HepG2 (cell line): ENCODE measurements at regions not wholly inside any gene's neighbourhood (a gene's known extent, or its start where the extent isn't known, plus 50 kb on each side); places are given as distances from the start of the nearest gene placed in this dataset.

Source experiments
- ARNT2 ChIP-seq: sonication (generic); formaldehyde crosslinking; IDR thresholded peaks from 2 replicates; pipeline ENCODE4 v1.8.0; 2022; ENCODE audit warnings: mild to moderate bottlenecking, low read depth, missing genetic modification reagents, moderate library complexity
- CCDC6 ChIP-seq: sonication (generic); formaldehyde crosslinking; IDR thresholded peaks from 2 replicates; pipeline ENCODE4 v1.8.1; 2022; ENCODE audit warnings: mild to moderate bottlenecking, missing genetic modification reagents, moderate library complexity
- DMTF1 ChIP-seq: sonication (generic); formaldehyde crosslinking; IDR thresholded peaks from 2 replicates; pipeline ENCODE4 v1.4.0; 2020; ENCODE audit warnings: mild to moderate bottlenecking, missing genetic modification reagents
- DPF2 ChIP-seq: sonication (generic); formaldehyde crosslinking; IDR thresholded peaks from 2 replicates; pipeline ENCODE4 v1.4.0; 2020; ENCODE audit warnings: mild to moderate bottlenecking, low read depth, missing genetic modification reagents, borderline replicate concordance
- FOXP4 ChIP-seq: sonication (generic); formaldehyde crosslinking; IDR thresholded peaks from 2 replicates; pipeline ENCODE4 v1.4.0; 2020; ENCODE audit warnings: missing genetic modification reagents
- GFI1 ChIP-seq: sonication (generic); formaldehyde crosslinking; IDR thresholded peaks from 2 replicates; pipeline ENCODE4 v1.5.0; 2020; ENCODE audit warnings: missing genetic modification reagents, mild to moderate bottlenecking, borderline replicate concordance
- HMGXB4 ChIP-seq, 2 experiments: sonication (generic) in 1 of 2; formaldehyde crosslinking in 1 of 2; IDR thresholded peaks; 2 replicates each; pipeline versions ENCODE4 v1.4.0 to v1.6.1; 2018 to 2020; ENCODE audit warnings: missing genetic modification reagents in 2 of 2, borderline replicate concordance in 1 of 2, low read depth in 1 of 2, mild to moderate bottlenecking in 1 of 2, missing biosample characterization in 1 of 2
- KMT2A ChIP-seq: sonication (generic); formaldehyde crosslinking; IDR thresholded peaks from 2 replicates; pipeline ENCODE4 v1.4.0; 2020; ENCODE audit warnings: missing genetic modification reagents
- KMT2B ChIP-seq: IDR thresholded peaks from 2 replicates; pipeline ENCODE4 v1.6.1; 2016; ENCODE audit warnings: missing genetic modification reagents, missing compliant biosample characterization
- RARA ChIP-seq: IDR thresholded peaks from 2 replicates; pipeline ENCODE4 v1.6.1; 2016; ENCODE audit warnings: missing genetic modification reagents, missing compliant biosample characterization
- RXRA ChIP-seq: sonication (generic); formaldehyde crosslinking; IDR thresholded peaks from 2 replicates; pipeline ENCODE4 v1.5.1; 2020; ENCODE audit warnings: missing genetic modification reagents
- SNAPC2 ChIP-seq: sonication (generic); formaldehyde crosslinking; IDR thresholded peaks from 2 replicates; pipeline ENCODE4 v1.8.1; 2022; ENCODE audit warnings: mild to moderate bottlenecking, missing genetic modification reagents
- THRA ChIP-seq: sonication (generic); formaldehyde crosslinking; IDR thresholded peaks from 2 replicates; pipeline ENCODE4 v1.4.0; 2020; ENCODE audit warnings: missing genetic modification reagents, borderline replicate concordance
- TP53 ChIP-seq: sonication (generic); formaldehyde crosslinking; conservative IDR thresholded peaks from 2 replicates; pipeline ENCODE4 v1.4.0; 2020; ENCODE audit warnings: missing genetic modification reagents
- ZKSCAN1 ChIP-seq: fragments of 150-350 bp; IDR thresholded peaks from 2 replicates; pipeline ENCODE4 v1.6.1; 2014; ENCODE audit warnings: low read length
- ZNF207 ChIP-seq: fragments of 450-650 bp; IDR thresholded peaks from 2 replicates; pipeline ENCODE4 v1.6.1; 2016; ENCODE audit warnings: antibody characterized with exemption, borderline replicate concordance
- ZNF282 ChIP-seq: fragments of 450-650 bp; IDR thresholded peaks from 2 replicates; pipeline ENCODE4 v1.6.1; 2018; ENCODE audit not compliant: partially characterized antibody
- ZNF292 ChIP-seq: sonication (generic); formaldehyde crosslinking; IDR thresholded peaks from 2 replicates; pipeline ENCODE4 v1.8.1; 2022; ENCODE audit warnings: mild to moderate bottlenecking, low read depth, missing genetic modification reagents, borderline replicate concordance
- ZSCAN5A ChIP-seq: sonication (generic); formaldehyde crosslinking; IDR thresholded peaks from 2 replicates; pipeline ENCODE4 v1.8.0; 2022; ENCODE audit warnings: mild to moderate bottlenecking, missing genetic modification reagents, borderline replicate concordance

GRCh38 chr12:93005928-93006392 lies 76.9 kb upstream of the EEA1 start (continued):
- no peak for TF ChIP-seq DMTF1 (CRISPR knock-in tag)
- 0 out of 2 replicates have a peak, but pooled peaks have one; percentile 12 for TF ChIP-seq GFI1 (CRISPR knock-in tag)
- TF ChIP-seq ZSCAN5A (CRISPR knock-in tag), result peak; percentile 40; the same call in 1 of the 2 replicates
- TF ChIP-seq FOXP4 (CRISPR knock-in tag), result peak; percentile 78; the same call in 1 of the 2 replicates
- peak; percentile 43; the same call in 1 of the 2 replicates for TF ChIP-seq RARA (CRISPR knock-in tag)
- TF ChIP-seq ZNF282, result no peak
- TF ChIP-seq THRA (CRISPR knock-in tag), result peak; percentile 38; the same call in 1 of the 2 replicates
- TF ChIP-seq KMT2B (CRISPR knock-in tag), result peak; percentile 67; the same call in 1 of the 2 replicates
- TF ChIP-seq KMT2A (CRISPR knock-in tag), result peak; percentile 56; the same call in 1 of the 2 replicates
- no peak for TF ChIP-seq ZKSCAN1
- peak; percentile 72; the same call in 1 of the 2 replicates for TF ChIP-seq RXRA (CRISPR knock-in tag)
- peak; percentile 46; the same call in 1 of the 2 replicates for TF ChIP-seq ZNF292 (CRISPR knock-in tag)
- TF ChIP-seq ARNT2 (CRISPR knock-in tag), result no peak
- TF ChIP-seq TP53 (CRISPR knock-in tag), result no peak
- TF ChIP-seq SNAPC2, result no peak
- TF ChIP-seq ZNF207, result no peak
- TF ChIP-seq DPF2 (CRISPR knock-in tag), result 0 out of 2 replicates have a peak, but pooled peaks have one; percentile 41
- peak; percentile 45; the same call in 1 of the 2 replicates for TF ChIP-seq CCDC6
- 0 out of 4 replicates have a peak, but pooled peaks of 1 of the 2 experiments have one; percentile 11 for TF ChIP-seq HMGXB4 (CRISPR knock-in tag; IDR thresholded peaks at IDR 0.05; ENCODE audit: borderline replicate concordance in 1 of 2, low read depth in 1 of 2)
